Epithelial cell of esophagus (primary cell): ENCODE measurements at regions not wholly inside any gene's neighbourhood (a gene's known extent, or its start where the extent isn't known, plus 50 kb on each side); places are given as distances from the start of the nearest gene placed in this dataset.

Source experiments
- DNase-seq: peaks from one replicate; pipeline ENCODE4 v3.0.0; 2010; ENCODE audit warnings: low read depth
- H3K4me3 ChIP-seq: 2 replicates; pipeline ENCODE4 v1.5.1; 2011; ENCODE audit warnings: mild to moderate bottlenecking, low read length, control low read depth
- CTCF ChIP-seq: IDR thresholded peaks from 2 replicates; pipeline ENCODE4 v1.5.1; 2011; ENCODE audit warnings: low read depth, mild to moderate bottlenecking, low read length, control low read depth, inconsistent platforms; ENCODE audit not compliant: insufficient read depth; ENCODE audit errors: missing control alignments

- DNase-seq, result no peak
- no peak overlapping the region for H3K4me3 ChIP-seq
- no peak for TF ChIP-seq CTCF
Observed at GRCh38 chr2:8256905-8257304, 425.0 kb upstream of the ID2 start.

GRCh38 chr2:8257502-8257901 is 424.4 kb upstream of the ID2 start:
- no peak for DNase-seq
- H3K4me3 ChIP-seq, result no peak overlapping the region
- TF ChIP-seq CTCF, result no peak

GRCh38 chr2:8258406-8258805 is 423.4 kb upstream of the ID2 start:
- H3K4me3 ChIP-seq, result no peak overlapping the region
- no peak for TF ChIP-seq CTCF
- no peak for DNase-seq

GRCh38 chr2:8259106-8259840 is 422.6 kb upstream of the ID2 start:
- TF ChIP-seq CTCF, result no peak
- no peak overlapping the region for H3K4me3 ChIP-seq
- DNase-seq, result no peak

- H3K4me3 ChIP-seq, result no peak overlapping the region
- no peak for DNase-seq
- no peak for TF ChIP-seq CTCF
Observed at GRCh38 chr2:8259841-8260178, 422.0 kb upstream of the ID2 start.

GRCh38 chr2:8260213-8260612 is 421.6 kb upstream of the ID2 start:
- H3K4me3 ChIP-seq, result no peak overlapping the region
- no peak for DNase-seq
- no peak for TF ChIP-seq CTCF

GRCh38 chr2:8263901-8264300 is 418.0 kb upstream of the ID2 start:
- H3K4me3 ChIP-seq, result no peak overlapping the region
- TF ChIP-seq CTCF, result no peak
- DNase-seq, result no peak
